ENCODE measurements at regions not wholly inside any gene's neighbourhood (a gene's known extent, or its start where the extent isn't known, plus 50 kb on each side); places are given as distances from the start of the nearest gene placed in this dataset.

GRCh38 chr18:43992741-43993140 is 687.9 kb upstream of the SETBP1 start:
- TF ChIP-seq CEBPB (IDR thresholded peaks at IDR 0.05; ENCODE audit: low read depth) (no peak), YY1 (IDR thresholded peaks at IDR 0.05; ENCODE audit: extremely low read depth, insufficient replicate concordance, low read depth, low read length) (no peak)
- TF ChIP-seq, protein P1, sequence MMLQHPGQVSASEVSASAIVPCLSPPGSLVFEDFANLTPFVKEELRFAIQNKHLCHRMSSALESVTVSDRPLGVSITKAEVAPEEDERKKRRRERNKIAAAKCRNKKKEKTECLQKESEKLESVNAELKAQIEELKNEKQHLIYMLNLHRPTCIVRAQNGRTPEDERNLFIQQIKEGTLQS (IDR thresholded peaks at IDR 0.05), result no peak

Data from HCT116 (cell line).